Fibroblast of the conjunctiva (primary cell): ENCODE measurements at regions not wholly inside any gene's neighbourhood (a gene's known extent, or its start where the extent isn't known, plus 50 kb on each side); places are given as distances from the start of the nearest gene placed in this dataset.
"Not testable (repeated sequence)": the region's sequence is repeated elsewhere in the genome, so short reads cannot be mapped to it uniquely, and the experiment has no call there.

ENCODE experiments used
- DNase-seq: peaks from one replicate; pipeline ENCODE4 v3.0.0-alpha.2; 2010; ENCODE audit warnings: low read depth

DNA sequence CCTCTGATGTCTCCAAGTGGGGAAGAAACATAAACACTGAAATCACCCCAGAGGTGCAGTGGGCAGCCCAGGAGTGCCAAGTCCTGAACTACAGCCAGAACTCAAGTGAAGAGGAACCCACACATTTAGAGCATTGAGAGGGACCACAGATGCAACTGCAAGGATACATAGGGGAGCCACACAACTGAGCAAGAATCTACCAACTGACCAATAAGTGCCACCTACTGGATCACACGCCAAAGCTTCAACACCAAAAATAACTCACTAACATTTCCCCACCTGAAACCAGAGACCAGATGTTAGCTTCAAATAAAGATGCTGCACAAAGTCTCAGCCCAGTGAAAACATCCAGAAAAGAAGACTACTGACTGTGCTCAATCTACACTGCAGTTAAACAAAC, 276.7 kb upstream of the GRIA3 start:
- DNase-seq: no peak

DNA sequence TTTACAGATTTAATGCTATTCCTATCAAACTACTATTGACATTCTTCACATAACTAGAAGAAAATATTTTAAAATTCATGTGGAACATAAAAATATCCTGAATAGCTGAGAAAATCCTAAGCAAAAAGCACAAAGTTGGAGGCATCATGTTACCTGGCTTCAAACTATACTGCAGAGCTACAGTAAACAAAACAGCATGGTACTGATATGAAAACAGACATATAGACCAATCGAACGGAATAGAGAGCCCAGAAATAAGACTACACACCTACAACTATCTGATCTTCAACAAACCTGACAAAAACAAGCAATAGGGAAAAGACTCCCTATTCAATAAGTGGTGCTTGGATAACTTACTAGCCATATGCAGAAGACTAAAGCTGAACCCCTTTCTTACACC, 273.4 kb upstream of the GRIA3 start:
- DNase-seq: no peak

- DNase-seq: no peak
These were observed 270.9 kb upstream of the GRIA3 start for GRCh38 chrX:122913134-122913533.

- DNase-seq: no peak
These were observed 270.3 kb upstream of the GRIA3 start for GRCh38 chrX:122913764-122914163.

DNA sequence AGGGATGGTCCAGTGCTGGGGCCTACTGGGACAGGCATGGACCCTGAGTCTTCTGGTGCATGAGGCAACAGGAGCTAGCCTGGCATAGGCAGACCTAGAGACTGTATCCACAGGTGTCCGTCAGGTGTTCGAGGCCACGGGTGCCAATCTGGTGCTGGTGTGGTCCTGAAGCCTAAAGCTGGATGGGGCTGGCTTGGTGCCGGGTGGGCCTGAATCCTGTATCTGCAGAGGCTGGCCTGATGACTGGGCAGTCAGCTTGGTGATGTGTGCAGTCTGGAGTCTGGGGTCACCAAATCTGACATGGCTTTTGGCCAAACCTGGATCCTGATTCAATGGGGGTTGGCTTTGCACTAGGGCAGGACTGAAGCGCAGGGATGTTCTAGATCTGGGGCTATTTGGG, 269.8 kb upstream of the GRIA3 start:
- no peak for DNase-seq

DNA sequence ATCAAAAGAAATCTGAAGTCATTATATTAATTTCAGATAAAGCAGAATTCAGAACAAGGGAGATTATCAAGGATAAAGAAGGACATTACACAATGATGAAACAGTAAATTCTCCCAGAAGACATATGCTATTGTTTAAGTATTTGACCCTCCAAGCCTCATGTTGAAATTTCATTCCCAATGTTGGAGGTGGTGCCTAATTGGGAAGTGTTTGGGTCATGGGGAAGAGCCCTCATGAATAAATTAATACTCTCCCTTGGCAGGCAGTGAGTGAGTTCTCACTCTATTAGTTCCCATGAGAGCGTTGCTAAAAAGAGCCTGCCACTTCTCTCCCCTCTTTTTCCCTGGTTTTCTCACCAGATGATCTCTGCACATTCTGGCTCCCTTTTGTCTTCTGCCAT, 249.9 kb upstream of the GRIA3 start:
- no peak for DNase-seq

DNA sequence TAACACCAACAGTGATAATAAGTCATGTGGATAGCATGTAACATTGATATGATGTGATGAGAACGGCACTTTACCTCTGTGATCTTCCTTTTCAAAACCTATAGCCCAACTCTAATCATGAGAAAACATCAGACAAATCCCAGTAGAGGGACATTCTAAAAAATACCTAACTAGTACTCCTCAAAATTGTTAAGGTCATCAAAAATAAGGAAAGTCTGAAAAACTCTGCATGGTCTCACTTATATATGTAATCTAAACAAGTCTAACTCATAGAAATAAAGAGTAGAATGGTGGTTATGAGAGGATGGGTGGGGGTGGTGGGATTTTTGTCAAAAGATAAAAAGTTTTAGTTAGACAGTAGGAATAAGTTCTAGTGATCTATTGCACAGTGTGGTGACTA, 243.9 kb upstream of the GRIA3 start:
- DNase-seq: no peak

DNA sequence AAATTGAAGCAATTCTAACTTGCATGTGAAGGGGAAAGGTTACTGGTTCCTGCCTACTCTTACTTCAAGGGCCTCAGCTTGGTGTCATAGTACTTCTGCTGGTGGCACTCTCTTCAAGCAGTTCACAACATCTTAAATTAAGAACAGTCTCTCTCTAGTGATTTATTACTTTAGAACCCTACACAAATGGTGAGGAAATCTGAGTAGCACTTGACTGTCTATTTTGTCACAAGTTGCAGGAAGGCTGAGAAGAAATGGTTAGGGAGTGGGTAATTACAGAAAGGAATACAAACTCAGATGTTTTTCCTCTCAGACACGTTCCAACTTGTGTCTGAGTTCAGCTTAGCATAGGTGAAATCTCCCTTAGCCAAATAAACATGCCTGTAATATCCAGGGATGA, 242.3 kb upstream of the GRIA3 start:
- DNase-seq: no peak

DNA sequence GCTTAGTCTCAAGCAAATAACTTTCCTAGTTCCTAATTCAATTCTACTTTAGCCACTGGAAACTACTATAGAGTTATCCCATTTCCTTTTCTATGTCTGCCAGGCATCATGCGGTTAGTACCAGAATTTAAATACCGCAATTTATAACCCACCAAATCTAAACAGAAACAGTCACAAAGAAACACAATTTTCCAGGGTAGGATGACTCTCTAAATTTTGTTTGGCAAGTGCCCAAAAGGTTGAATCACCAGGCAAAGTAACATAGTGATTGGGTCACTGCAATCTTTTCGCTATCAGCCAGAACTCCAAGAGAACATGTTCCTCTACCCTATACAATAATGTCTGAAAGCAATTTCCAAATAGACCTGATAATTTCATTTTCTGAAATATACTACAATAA, 240.2 kb upstream of the GRIA3 start:
- DNase-seq: peak; percentile 8

DNA sequence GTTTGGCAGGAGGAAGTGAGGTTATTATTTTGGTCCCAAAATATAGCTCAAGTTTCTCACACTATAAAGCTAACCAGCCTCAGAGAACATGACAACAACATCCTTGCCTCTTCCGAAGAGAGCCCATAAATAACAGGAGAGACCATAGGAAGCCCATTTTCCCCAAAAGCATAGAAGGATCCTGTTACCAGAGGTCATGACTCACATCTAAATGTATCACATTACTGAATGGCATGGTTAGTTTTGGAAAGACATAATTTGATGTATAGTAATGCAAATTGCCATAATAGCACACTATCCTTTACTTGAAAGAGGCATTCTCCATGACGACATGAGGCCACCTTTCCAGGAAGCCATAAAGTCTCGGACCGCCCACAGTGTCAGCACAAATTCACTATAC, 238.8 kb upstream of the GRIA3 start:
- no peak for DNase-seq

GRCh38 chrX:122972604-122973003, 211.5 kb upstream of the GRIA3 start:
- no peak for DNase-seq

DNA sequence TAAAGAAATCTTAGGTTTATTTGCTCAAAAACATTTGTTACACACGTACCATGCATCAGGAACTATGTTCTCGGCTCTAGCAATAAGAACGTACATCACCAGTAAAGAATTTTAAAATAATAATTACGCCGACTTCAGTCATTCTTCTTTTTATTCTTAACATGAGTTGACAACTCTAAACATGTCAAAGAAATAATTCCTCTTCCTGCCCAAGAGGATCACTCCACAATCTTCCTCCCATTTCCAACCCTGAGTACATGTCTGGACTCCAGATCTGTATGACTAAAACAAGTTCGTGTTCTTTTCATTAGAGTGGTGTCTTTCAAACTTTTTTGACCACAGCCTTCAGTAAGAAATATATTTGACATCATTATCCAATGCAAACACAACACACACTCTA, 201.6 kb upstream of the GRIA3 start:
- no peak for DNase-seq

- not testable (repeated sequence) for DNase-seq
These were observed 181.2 kb upstream of the GRIA3 start for GRCh38 chrX:123002844-123003243.

DNA sequence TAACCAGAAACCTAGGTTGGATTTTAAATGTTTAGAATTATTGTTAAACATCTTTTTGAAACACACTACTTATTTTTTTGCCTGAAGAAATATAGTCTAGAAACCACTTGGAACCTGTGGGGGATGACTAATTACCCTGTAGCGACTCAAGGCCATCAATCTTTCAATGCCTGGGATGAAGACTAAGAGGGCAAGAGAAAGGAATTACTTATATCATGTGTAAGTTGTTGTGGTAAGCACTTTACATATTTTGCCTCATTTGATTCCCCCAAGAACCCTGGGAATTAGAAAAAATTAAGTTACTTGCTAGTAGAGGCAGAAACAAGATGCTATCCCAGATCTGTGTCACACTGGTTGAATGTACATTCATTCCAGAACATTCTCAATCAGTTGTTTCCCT, 170.9 kb upstream of the GRIA3 start:
- DNase-seq: no peak

DNA sequence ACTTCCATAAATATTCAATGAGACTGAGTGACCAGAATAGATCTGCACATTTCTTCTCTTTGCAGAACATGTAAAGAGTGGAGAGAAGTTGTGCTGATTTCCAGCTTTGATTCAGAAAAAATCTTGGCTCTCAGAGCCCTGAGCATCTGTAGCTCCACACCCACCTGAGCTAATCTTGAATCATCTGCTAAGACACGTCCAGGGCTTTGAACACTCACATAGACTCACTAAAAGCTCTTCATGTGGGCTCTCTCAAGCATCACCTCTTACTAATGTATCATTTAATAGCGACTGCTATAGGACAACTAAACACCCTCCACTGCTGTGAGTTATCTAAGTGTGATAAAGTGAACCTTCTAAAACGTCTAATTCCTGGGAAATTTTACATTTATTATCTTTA, 147.7 kb upstream of the GRIA3 start:
- no peak for DNase-seq

- no peak for DNase-seq
These were observed 134.9 kb upstream of the GRIA3 start for GRCh38 chrX:123049071-123049625.

- DNase-seq: no peak
These were observed 123.1 kb upstream of the GRIA3 start for GRCh38 chrX:123060986-123061385.

GRCh38 chrX:123064053-123064452, 120.0 kb upstream of the GRIA3 start:
- no peak for DNase-seq

GRCh38 chrX:123072686-123073385, 111.2 kb upstream of the GRIA3 start:
- DNase-seq: no peak

DNA sequence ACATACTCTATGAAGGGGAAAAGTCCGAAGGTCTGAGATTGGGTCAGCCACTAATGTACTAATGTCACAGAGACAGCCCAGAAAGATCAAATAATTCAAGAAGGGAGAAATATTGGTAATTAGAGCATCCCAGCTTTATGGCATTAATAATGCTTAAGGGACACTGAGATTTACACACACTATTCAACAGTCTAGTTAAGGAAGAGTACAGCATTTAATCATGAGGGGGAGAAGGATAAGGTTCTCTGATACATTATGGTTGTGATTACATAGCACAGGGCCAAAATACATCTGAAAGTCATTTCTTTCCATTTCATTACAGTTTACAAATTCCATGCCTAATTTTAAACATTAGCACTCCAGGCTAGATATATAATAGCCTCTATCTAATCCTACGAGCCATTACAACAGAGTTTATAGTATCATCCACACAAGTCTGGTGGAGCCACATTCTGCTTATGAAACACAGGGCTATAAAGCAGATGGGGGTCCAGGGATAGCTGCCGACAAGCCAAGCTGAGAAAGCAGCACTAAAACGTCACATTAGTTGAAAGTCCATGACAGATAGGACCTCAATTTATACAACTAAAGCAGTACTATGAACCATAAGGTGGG, 108.0 kb upstream of the GRIA3 start:
- DNase-seq: no peak

- DNase-seq: no peak
These were observed 106.4 kb upstream of the GRIA3 start for GRCh38 chrX:123077631-123078030.

- DNase-seq: no peak
These were observed 104.0 kb upstream of the GRIA3 start for GRCh38 chrX:123080065-123080464.

GRCh38 chrX:123081776-123082175, 102.3 kb upstream of the GRIA3 start:
- DNase-seq: no peak

- peak; percentile 26 for DNase-seq
These were observed 100.2 kb upstream of the GRIA3 start for GRCh38 chrX:123083924-123084323.
